T-helper 2 cell treated with Interferon-gamma antibody and Interleukin-4, amounts not matched to agents 5 μg/mL and 100 μg/mL, for 36 hours (primary cell): ENCODE measurements at regions not wholly inside any gene's neighbourhood (a gene's known extent, or its start where the extent isn't known, plus 50 kb on each side); places are given as distances from the start of the nearest gene placed in this dataset.

Experiments used
- DNase-seq: peaks from one replicate; pipeline ENCODE4 v3.0.0; 2021; ENCODE audit warnings: low spot score
- H3K27ac Mint-ChIP-seq: one replicate; pipeline ENCODE4 v1.8.0; 2021; ENCODE audit warnings: mild to moderate bottlenecking, mixed read lengths
- H3K27me3 Mint-ChIP-seq: one replicate; pipeline ENCODE4 v1.8.0; 2021; ENCODE audit warnings: low read depth, mixed read lengths
- H3K36me3 Mint-ChIP-seq: one replicate; pipeline ENCODE4 v1.8.0; 2021; ENCODE audit warnings: low read depth, mixed read lengths
- H3K4me1 Mint-ChIP-seq: one replicate; pipeline ENCODE4 v1.8.0; 2021; ENCODE audit warnings: low read depth, mixed read lengths
- H3K4me3 Mint-ChIP-seq: one replicate; pipeline ENCODE4 v1.8.0; 2022; ENCODE audit warnings: mild to moderate bottlenecking, moderate library complexity, mixed read lengths
- H3K9me3 Mint-ChIP-seq: one replicate; pipeline ENCODE4 v1.8.0; 2021; ENCODE audit warnings: mixed read lengths

DNA sequence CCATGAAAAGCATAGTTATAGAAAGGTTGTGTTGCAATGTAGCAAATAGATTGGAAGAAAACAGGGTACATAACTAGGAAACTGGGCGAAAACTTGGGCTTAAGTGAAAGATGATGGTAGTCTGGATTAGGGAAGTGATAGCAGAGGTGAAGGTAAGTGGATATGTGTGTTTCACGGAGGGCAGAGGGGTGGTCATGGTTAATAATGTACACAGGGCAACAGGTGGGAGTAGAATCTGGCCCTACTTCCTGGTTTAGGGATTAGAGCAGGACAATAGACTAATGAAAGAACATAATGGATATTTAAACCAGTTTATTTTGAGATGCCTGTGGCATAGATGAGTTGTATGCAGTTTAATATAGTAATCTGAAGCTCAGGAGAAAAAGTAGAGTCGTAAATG is 257.3 kb upstream of the SPRY2 start:
- H3K4me1 Mint-ChIP-seq, result no peaks in the 10 kb centered on the region
- H3K9me3 Mint-ChIP-seq, result no peaks in the 10 kb centered on the region
- no peak for DNase-seq
- no peaks in the 10 kb centered on the region for H3K36me3 Mint-ChIP-seq
- H3K27me3 Mint-ChIP-seq, result no peaks in the 10 kb centered on the region
- H3K27ac Mint-ChIP-seq, result no peak overlapping the region
- no peak overlapping the region for H3K4me3 Mint-ChIP-seq

DNA sequence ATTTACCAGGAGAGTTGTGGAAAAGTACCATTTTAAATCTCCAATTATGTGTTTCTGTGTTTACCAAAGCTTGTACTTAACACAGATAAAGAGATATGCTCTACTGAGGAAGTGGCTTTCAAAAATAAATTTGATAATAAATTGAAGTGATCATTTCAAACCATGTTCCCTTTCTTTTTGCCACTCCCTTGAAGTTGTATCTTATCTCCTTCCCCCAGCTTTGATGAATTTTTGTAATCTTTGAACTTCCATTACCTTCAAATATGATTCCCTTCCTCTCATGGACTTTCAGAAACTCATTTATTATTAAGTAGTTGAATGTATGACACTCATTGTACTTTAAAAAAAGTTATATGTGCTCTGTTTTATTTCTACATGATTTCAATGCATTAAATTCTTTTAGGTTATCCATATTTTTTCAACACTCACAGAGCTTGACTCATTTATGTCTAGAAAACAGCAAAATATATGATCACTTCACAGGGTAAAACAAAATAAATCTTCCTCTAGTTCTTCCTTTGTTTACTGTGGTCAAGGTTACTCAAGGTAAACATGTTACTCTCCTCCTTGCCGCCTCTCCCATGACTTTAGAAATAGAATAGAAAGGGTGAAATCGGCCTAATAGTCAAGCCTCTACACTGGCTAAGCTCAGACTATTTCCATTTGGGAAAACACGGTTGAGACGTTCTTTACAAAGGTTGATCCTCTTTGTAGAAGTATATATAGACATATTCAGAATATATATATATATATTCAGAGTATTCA is 251.2 kb upstream of the SPRY2 start:
- no peak for DNase-seq
- Mint-ChIP-seq H3K27ac (no peak overlapping the region), H3K4me3 (no peak overlapping the region), H3K4me1 (no peaks in the 10 kb centered on the region), H3K36me3 (no peaks in the 10 kb centered on the region), H3K27me3 (no peaks in the 10 kb centered on the region), H3K9me3 (no peaks in the 10 kb centered on the region)

DNA sequence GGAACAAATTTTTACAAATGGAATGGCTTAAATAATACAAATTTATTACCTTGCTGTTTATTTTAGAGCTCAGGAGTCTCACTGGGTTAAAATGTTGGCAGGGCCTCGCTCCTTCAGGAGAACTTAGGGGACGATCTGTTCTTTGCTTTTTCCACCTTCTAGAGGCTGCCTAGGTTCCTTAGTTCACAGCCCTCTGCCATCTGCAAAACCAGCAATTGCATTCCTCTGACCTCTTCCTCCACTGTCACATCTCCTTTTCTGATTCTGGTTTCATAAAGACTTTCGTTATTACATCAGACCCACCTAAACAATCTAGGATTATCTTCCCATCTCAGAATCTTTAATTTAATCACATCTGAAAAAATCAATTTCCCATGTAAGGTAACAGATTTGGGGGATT is 249.6 kb upstream of the SPRY2 start:
- H3K4me3 Mint-ChIP-seq, result no peak overlapping the region
- no peaks in the 10 kb centered on the region for H3K36me3 Mint-ChIP-seq
- no peaks in the 10 kb centered on the region for H3K4me1 Mint-ChIP-seq
- no peaks in the 10 kb centered on the region for H3K9me3 Mint-ChIP-seq
- no peak overlapping the region for H3K27ac Mint-ChIP-seq
- no peak for DNase-seq
- H3K27me3 Mint-ChIP-seq, result no peaks in the 10 kb centered on the region

DNA sequence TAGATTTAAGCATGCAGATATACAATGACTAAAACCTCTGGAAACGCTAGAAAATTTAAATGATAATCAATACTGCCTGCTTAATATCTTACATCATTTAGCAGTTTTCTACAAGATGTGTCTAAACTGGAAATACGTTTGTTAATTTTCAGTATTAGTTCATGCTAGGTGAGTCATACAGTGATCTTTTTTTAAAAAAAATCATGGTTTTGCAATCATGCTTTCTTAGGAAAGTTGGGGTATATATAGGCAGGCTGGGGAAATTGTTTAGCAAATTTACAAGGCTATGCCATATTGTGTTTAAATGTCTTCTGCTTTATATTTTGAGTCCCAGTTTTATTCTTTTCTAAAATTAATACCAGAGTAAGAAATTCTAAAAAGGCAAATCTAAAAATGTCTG is 245.4 kb upstream of the SPRY2 start:
- H3K9me3 Mint-ChIP-seq, result no peaks in the 10 kb centered on the region
- H3K4me1 Mint-ChIP-seq, result no peaks in the 10 kb centered on the region
- DNase-seq, result no peak
- no peak overlapping the region for H3K27ac Mint-ChIP-seq
- H3K4me3 Mint-ChIP-seq, result no peak overlapping the region
- H3K36me3 Mint-ChIP-seq, result no peaks in the 10 kb centered on the region
- H3K27me3 Mint-ChIP-seq, result no peaks in the 10 kb centered on the region

DNA sequence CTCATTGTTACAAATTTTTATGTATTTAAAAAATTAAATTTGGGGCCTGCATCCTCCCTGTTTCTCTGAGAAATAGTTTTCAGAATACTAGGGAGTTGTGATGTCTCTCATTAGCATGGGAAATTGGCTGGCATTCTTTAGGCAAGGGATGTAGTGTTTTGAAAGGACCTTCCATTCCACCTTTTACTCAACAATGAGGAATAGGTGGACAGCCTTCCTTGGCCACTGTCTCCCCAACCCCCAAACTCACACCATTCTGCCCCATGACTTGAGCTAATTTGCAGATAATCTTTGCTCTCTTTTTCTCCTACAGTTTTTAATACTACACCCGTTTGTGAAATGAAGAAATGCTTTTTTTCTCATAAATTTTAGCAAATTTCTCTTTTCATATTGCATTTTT is 244.6 kb upstream of the SPRY2 start:
- H3K4me1 Mint-ChIP-seq, result no peaks in the 10 kb centered on the region

DNA sequence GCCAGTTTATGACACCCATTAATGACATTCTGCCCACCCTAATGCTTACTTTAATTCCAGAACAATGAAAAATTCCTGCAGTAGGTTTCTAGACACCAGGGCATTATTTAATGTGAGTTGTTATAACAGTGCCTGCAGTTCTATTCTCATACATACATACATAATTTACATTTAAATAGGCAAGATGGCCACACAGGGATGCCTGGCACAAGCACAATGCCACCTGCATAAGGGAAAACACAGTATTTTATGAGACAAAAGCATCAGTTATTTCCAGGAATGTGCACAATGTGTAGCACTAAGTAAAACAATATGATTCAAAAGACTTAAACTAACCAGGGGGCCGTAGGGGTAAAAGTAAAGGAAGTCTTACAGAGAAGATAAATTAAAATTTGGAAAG is 243.9 kb upstream of the SPRY2 start:
- DNase-seq, result no peak
- no peak overlapping the region for H3K27ac Mint-ChIP-seq
- no peaks in the 10 kb centered on the region for H3K4me1 Mint-ChIP-seq
- H3K36me3 Mint-ChIP-seq, result no peaks in the 10 kb centered on the region
- H3K4me3 Mint-ChIP-seq, result no peak overlapping the region
- no peaks in the 10 kb centered on the region for H3K27me3 Mint-ChIP-seq
- H3K9me3 Mint-ChIP-seq, result peaks cover 6% of the 10 kb centered on the region

More for the DNA sequence above, 244.6 kb upstream of the SPRY2 start:
- Mint-ChIP-seq H3K36me3 (no peaks in the 10 kb centered on the region), H3K27ac (no peak overlapping the region), H3K27me3 (no peaks in the 10 kb centered on the region), H3K9me3 (peaks cover 4% of the 10 kb centered on the region), H3K4me3 (no peak overlapping the region)
- no peak for DNase-seq

DNA sequence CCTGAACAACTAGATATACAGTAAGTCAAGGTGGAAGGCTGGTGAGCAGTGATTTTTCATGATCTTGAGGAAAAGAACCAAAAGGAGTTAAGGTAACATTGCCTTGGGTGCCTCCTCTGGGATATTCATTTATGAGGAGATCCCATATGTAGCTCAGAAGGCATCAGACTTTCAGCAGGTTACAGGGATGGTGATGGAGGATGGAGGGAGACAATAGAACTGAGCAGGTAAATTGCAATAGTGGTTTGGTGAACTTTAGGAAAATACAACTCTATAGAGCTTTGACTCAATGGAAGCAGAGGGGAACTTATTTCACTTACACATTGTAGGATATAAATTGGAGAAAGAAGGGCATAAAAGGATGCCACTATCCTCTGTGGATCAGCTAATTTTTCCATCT is 243.4 kb upstream of the SPRY2 start:
- H3K9me3 Mint-ChIP-seq, result peaks cover 6% of the 10 kb centered on the region
- no peak overlapping the region for H3K27ac Mint-ChIP-seq
- H3K36me3 Mint-ChIP-seq, result no peaks in the 10 kb centered on the region
- no peaks in the 10 kb centered on the region for H3K27me3 Mint-ChIP-seq
- no peak overlapping the region for H3K4me3 Mint-ChIP-seq
- DNase-seq, result no peak
- H3K4me1 Mint-ChIP-seq, result no peaks in the 10 kb centered on the region

DNA sequence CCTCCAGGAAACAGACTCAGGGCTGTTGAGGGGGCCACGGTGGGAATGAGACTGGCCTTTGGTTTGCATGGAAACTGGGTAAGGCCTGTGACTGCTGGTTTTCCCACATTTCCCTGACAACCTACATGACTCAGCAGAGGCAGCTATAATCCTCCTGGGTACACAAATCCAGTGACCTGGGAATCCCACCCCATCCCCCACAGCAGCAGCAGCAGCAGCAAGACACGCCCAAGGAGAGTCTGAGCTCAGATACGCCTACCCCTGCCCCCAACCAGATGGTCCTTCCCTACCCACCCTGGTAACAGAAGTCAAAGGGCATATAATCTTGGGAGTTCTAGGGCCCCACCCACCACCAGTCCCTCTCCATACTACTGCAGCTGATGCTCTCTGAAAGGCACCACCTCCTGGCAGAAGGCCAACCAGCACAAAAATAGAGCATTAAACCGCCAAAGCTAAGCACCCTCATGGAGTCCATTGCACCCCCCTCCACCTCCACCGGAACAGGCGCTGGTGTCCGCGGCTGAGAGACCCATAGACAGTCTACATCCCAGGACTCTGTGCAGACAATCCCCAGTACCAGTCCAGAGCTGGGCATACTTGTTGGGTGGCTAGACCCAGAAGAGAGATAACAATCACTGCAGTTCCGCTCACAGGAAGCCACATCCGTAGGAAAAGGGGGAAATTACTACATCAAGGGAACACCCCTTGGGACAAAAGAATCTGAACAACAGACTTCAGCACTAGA is 237.2 kb upstream of the SPRY2 start:
- Mint-ChIP-seq H3K27ac (no peak overlapping the region), H3K9me3 (peaks cover 6% of the 10 kb centered on the region), H3K27me3 (no peaks in the 10 kb centered on the region), H3K36me3 (no peaks in the 10 kb centered on the region), H3K4me3 (no peak overlapping the region), H3K4me1 (no peaks in the 10 kb centered on the region)
- DNase-seq, result no peak

DNA sequence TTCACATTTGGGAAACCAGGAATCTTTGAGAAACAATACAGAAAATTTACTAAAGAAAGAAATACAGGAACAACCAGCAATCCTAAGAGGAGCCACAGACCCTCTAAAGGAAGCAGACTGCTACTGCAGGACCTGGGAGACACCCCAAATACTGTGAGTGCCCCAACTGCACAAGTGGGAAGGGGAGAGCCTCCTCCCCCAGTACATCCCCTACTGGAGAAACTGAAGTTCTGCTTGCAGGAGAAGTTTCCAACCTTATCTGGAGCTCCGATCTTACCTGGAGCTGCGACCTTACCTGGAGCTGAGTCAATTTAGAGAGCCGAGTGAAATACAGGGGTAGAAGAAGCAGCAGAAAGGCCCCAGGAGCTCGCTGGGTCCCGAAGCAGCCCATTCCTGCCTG is 236.4 kb upstream of the SPRY2 start:
- H3K4me1 Mint-ChIP-seq, result no peaks in the 10 kb centered on the region
- no peaks in the 10 kb centered on the region for H3K36me3 Mint-ChIP-seq
- DNase-seq, result no peak
- H3K27ac Mint-ChIP-seq, result no peak overlapping the region
- H3K27me3 Mint-ChIP-seq, result no peaks in the 10 kb centered on the region
- H3K9me3 Mint-ChIP-seq, result peaks cover 6% of the 10 kb centered on the region
- H3K4me3 Mint-ChIP-seq, result no peak overlapping the region

DNA sequence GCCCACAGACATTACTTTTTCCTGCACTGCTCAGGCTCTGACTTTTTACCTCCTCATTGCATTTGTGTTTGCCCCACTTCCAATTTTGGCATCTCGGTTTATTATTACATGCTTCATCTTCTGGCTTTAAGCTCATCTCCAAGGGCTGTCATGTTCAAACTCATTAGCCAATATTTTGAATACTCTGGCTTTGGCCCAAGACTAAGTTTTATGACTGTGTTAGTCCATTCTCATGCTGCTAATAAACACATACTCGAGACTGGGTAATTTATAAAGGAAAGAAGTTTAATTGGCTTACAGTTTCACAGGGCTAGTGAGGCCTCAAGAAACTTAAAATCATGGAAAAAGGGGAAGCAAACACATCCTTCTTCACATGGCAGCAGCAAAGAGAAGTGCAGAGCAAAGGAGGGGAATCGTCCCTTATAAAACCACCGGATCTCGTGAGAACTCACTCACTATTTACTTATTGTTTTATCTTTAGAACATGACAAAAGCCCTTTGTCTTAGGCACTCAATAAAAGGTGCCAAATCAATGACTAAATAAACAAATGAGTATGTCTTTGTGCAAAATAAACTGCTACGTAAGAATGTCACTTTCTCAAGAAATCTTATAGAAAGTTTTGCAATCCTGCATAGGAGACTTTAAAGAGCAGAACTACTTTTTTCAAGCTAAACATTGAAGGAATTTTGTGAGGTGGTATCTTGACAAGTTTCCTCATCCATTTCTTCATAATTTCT is 233.4 kb upstream of the SPRY2 start:
- Mint-ChIP-seq H3K27me3 (no peaks in the 10 kb centered on the region), H3K36me3 (no peaks in the 10 kb centered on the region), H3K4me1 (no peaks in the 10 kb centered on the region)

DNA sequence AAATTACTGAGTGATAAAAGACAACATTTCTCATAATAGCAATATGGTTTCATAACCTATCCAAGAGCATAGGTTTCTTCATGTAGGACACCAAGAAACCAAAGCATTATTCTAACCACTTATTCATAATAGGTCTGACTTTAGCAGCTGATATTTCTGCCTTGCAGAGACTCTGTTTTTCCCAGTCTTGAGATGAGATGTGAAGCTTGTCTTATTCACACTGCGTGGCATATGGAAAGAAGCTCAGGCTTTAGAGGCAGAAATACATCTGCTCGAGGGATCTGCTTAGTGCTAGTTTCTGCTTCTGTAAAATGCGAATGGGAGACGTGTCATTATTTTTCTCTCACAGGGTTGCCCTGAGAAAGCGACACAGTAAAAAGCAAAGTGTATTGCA is 232.0 kb upstream of the SPRY2 start:
- Mint-ChIP-seq H3K9me3 (no peaks in the 10 kb centered on the region), H3K4me1 (no peaks in the 10 kb centered on the region), H3K4me3 (no peak overlapping the region), H3K27ac (no peak overlapping the region), H3K36me3 (no peaks in the 10 kb centered on the region), H3K27me3 (no peaks in the 10 kb centered on the region)
- no peak for DNase-seq

More for the DNA sequence above, 233.4 kb upstream of the SPRY2 start:
- DNase-seq, result no peak
- no peak overlapping the region for H3K27ac Mint-ChIP-seq
- H3K9me3 Mint-ChIP-seq, result no peaks in the 10 kb centered on the region
- H3K4me3 Mint-ChIP-seq, result no peak overlapping the region

DNA sequence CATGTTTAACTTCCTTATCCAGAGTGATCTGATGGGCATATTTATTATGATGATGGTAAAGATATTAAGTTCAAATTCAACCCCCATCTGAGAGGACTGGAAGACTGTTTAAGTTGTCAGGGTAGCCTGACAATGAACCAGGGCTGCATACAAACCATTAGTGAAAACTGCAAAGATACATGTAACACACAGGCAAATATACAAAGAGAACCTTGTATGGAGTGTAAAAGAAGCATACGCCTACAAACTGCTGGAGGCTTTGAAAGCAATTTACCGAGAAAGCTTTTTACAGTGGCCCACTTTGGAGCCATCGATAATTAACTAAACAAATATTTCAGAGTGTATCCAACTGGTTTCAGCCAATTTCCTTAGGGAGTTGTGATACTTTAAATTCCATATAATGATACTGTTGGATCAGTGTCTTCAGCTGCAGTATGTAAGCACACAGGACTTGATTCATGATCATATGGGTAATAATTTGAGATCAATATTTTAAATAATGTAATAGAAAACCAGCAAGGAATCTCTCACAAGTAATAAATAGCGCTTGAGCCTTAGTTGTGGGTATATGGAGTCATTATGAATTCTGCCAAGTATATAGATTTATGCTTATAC is 231.5 kb upstream of the SPRY2 start:
- no peak overlapping the region for H3K4me3 Mint-ChIP-seq
- H3K27ac Mint-ChIP-seq, result no peak overlapping the region
- no peaks in the 10 kb centered on the region for H3K36me3 Mint-ChIP-seq
- no peaks in the 10 kb centered on the region for H3K4me1 Mint-ChIP-seq
- DNase-seq, result no peak
- H3K9me3 Mint-ChIP-seq, result no peaks in the 10 kb centered on the region
- H3K27me3 Mint-ChIP-seq, result no peaks in the 10 kb centered on the region

DNA sequence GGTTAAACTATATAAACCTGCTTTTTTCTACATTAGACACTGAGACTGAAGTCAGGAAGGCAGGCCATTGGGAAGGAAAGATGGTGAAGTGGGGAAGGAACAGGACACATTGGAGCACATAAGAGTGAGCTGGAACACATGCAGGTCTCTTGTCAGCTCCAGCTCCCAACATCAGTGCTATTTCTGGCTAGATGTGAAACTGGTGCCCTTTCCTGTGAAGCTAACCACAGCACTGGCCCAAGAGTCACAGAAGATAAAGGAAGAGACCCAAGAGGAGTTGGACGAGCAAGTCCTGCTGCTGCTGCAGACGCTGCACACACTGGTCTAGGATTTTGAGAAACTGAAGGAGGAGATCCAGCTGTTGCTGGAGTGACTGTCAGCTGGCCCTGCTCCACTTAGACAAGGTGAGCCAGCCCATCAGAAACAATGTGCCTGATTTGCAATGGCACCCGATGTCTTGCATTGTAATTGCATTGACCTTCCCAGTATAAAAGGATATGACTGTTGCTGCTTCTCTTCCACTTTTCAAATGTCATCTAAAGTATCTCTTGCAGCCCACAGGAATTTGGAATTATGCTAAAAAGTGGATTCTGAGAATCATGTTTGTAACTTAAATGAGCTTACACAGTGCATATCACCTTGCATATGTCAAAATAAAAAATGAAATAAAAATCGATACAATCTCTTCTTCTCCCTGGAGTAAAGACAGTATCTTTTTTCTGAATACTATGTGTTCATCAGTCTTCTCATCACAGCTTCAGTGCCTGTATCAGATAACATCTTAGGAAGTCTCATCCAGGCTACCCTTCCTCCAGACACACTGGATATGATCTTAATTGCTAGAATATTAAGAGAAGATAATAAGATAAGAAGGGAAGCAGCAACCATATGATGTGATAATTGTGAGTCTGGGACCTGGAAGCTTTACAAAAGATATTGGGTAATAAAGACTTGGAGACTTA is 230.7 kb upstream of the SPRY2 start:
- Mint-ChIP-seq H3K27ac (no peak overlapping the region), H3K9me3 (no peaks in the 10 kb centered on the region), H3K27me3 (no peaks in the 10 kb centered on the region), H3K36me3 (no peaks in the 10 kb centered on the region), H3K4me3 (no peak overlapping the region), H3K4me1 (no peaks in the 10 kb centered on the region)
- DNase-seq, result no peak
